ENCODE measurements at regions not wholly inside any gene's neighbourhood (a gene's known extent, or its start where the extent isn't known, plus 50 kb on each side); places are given as distances from the start of the nearest gene placed in this dataset.

- no peaks in the 10 kb centered on the region for H4K20me1 ChIP-seq (ENCODE audit: insufficient read depth, low read length)
- H3K27ac ChIP-seq (ENCODE audit: low read depth, low read length) = no peak overlapping the region
- H3K9me3 ChIP-seq (ENCODE audit: low read depth, low read length) = no peaks in the 10 kb centered on the region
- no peak overlapping the region for H2AFZ ChIP-seq (ENCODE audit: low read length)
- DNase-seq (ENCODE audit: insufficient read length, low spot score, missing footprints) = no peak
- H3K27me3 ChIP-seq (ENCODE audit: insufficient read depth, low read length) = no peaks in the 10 kb centered on the region
- TF ChIP-seq, protein P1, sequence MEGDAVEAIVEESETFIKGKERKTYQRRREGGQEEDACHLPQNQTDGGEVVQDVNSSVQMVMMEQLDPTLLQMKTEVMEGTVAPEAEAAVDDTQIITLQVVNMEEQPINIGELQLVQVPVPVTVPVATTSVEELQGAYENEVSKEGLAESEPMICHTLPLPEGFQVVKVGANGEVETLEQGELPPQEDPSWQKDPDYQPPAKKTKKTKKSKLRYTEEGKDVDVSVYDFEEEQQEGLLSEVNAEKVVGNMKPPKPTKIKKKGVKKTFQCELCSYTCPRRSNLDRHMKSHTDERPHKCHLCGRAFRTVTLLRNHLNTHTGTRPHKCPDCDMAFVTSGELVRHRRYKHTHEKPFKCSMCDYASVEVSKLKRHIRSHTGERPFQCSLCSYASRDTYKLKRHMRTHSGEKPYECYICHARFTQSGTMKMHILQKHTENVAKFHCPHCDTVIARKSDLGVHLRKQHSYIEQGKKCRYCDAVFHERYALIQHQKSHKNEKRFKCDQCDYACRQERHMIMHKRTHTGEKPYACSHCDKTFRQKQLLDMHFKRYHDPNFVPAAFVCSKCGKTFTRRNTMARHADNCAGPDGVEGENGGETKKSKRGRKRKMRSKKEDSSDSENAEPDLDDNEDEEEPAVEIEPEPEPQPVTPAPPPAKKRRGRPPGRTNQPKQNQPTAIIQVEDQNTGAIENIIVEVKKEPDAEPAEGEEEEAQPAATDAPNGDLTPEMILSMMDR (IDR thresholded peaks at IDR 0.05; ENCODE audit: extremely low read depth, low read depth, low read length) = no peak
- H3K4me1 ChIP-seq (ENCODE audit: insufficient read depth, low read length) = peaks cover 7% of the 10 kb centered on the region
- H3K79me2 ChIP-seq (ENCODE audit: insufficient read depth, low read length) = no peaks in the 10 kb centered on the region
- no peak overlapping the region for H3K4me3 ChIP-seq (ENCODE audit: insufficient read depth, low read length)
- no peak overlapping the region for H3K4me2 ChIP-seq (ENCODE audit: insufficient read depth, low read length)
- H3K36me3 ChIP-seq (ENCODE audit: insufficient read depth, low read length) = no peaks in the 10 kb centered on the region
These were observed 398.3 kb downstream of the FBXO15 start for GRCh38 chr18:73749304-73749703.

- no peaks in the 10 kb centered on the region for H3K79me2 ChIP-seq (ENCODE audit: insufficient read depth, low read length)
- no peak for DNase-seq (ENCODE audit: insufficient read length, low spot score, missing footprints)
- H2AFZ ChIP-seq (ENCODE audit: low read length) = no peak overlapping the region
- no peak overlapping the region for H3K4me2 ChIP-seq (ENCODE audit: insufficient read depth, low read length)
- no peak overlapping the region for H3K27ac ChIP-seq (ENCODE audit: low read depth, low read length)
- no peaks in the 10 kb centered on the region for H4K20me1 ChIP-seq (ENCODE audit: insufficient read depth, low read length)
- H3K36me3 ChIP-seq (ENCODE audit: insufficient read depth, low read length) = no peaks in the 10 kb centered on the region
- H3K9me3 ChIP-seq (ENCODE audit: low read depth, low read length) = no peaks in the 10 kb centered on the region
- TF ChIP-seq, protein P1 (IDR thresholded peaks at IDR 0.05; ENCODE audit: extremely low read depth, low read depth, low read length) = no peak
- H3K4me1 ChIP-seq (ENCODE audit: insufficient read depth, low read length) = peaks cover 7% of the 10 kb centered on the region
- H3K4me3 ChIP-seq (ENCODE audit: insufficient read depth, low read length) = no peak overlapping the region
- H3K27me3 ChIP-seq (ENCODE audit: insufficient read depth, low read length) = no peaks in the 10 kb centered on the region
These were observed 398.9 kb downstream of the FBXO15 start for GRCh38 chr18:73748731-73749130.

GRCh38 chr18:73746101-73746500, 401.5 kb downstream of the FBXO15 start:
- no peak for DNase-seq (ENCODE audit: insufficient read length, low spot score, missing footprints)
- Histone ChIP-seq H3K27ac (ENCODE audit: low read depth, low read length) (no peak overlapping the region), H3K4me1 (ENCODE audit: insufficient read depth, low read length) (no peaks in the 10 kb centered on the region), H3K4me3 (ENCODE audit: insufficient read depth, low read length) (no peak overlapping the region), H3K9me3 (ENCODE audit: low read depth, low read length) (no peaks in the 10 kb centered on the region), H3K36me3 (ENCODE audit: insufficient read depth, low read length) (no peaks in the 10 kb centered on the region), H3K79me2 (ENCODE audit: insufficient read depth, low read length) (no peaks in the 10 kb centered on the region), H4K20me1 (ENCODE audit: insufficient read depth, low read length) (no peaks in the 10 kb centered on the region), H3K4me2 (ENCODE audit: insufficient read depth, low read length) (no peak overlapping the region), H3K27me3 (ENCODE audit: insufficient read depth, low read length) (no peaks in the 10 kb centered on the region), H2AFZ (ENCODE audit: low read length) (no peak overlapping the region)
- TF ChIP-seq, protein P1 (IDR thresholded peaks at IDR 0.05; ENCODE audit: extremely low read depth, low read depth, low read length) = no peak

GRCh38 chr18:73742957-73743356, 404.7 kb downstream of the FBXO15 start:
- no peak overlapping the region for H2AFZ ChIP-seq (ENCODE audit: low read length)
- H3K27ac ChIP-seq (ENCODE audit: low read depth, low read length) = no peak overlapping the region
- TF ChIP-seq, protein P1 (IDR thresholded peaks at IDR 0.05; ENCODE audit: extremely low read depth, low read depth, low read length) = no peak
- H3K4me1 ChIP-seq (ENCODE audit: insufficient read depth, low read length) = no peaks in the 10 kb centered on the region
- no peaks in the 10 kb centered on the region for H3K36me3 ChIP-seq (ENCODE audit: insufficient read depth, low read length)
- no peak for DNase-seq (ENCODE audit: insufficient read length, low spot score, missing footprints)
- H4K20me1 ChIP-seq (ENCODE audit: insufficient read depth, low read length) = no peaks in the 10 kb centered on the region
- H3K27me3 ChIP-seq (ENCODE audit: insufficient read depth, low read length) = no peaks in the 10 kb centered on the region
- H3K9me3 ChIP-seq (ENCODE audit: low read depth, low read length) = no peaks in the 10 kb centered on the region
- H3K4me2 ChIP-seq (ENCODE audit: insufficient read depth, low read length) = no peak overlapping the region
- no peak overlapping the region for H3K4me3 ChIP-seq (ENCODE audit: insufficient read depth, low read length)
- no peaks in the 10 kb centered on the region for H3K79me2 ChIP-seq (ENCODE audit: insufficient read depth, low read length)

All from osteoblast (primary cell).